Hepatocyte (in vitro differentiated cells): ENCODE measurements at regions not wholly inside any gene's neighbourhood (a gene's known extent, or its start where the extent isn't known, plus 50 kb on each side); places are given as distances from the start of the nearest gene placed in this dataset.

Source experiments
- EZH2phosphoT487 ChIP-seq: fragments of 200-600 bp; sonication (generic); IDR thresholded peaks from one replicate; pipeline ENCODE4 v1.6.1; 2018; ENCODE audit warnings: antibody characterized with exemption, mild to moderate bottlenecking, low read depth, moderate library complexity; ENCODE audit not compliant: unreplicated experiment, severe bottlenecking
- TF ChIP-seq, protein P1 (sequence below): fragments of 200-600 bp; sonication (generic); IDR thresholded peaks from 2 replicates; pipeline ENCODE4 v1.5.1; 2016; ENCODE audit warnings: antibody characterized with exemption, mild to moderate bottlenecking; ENCODE audit not compliant: poor library complexity

DNA sequence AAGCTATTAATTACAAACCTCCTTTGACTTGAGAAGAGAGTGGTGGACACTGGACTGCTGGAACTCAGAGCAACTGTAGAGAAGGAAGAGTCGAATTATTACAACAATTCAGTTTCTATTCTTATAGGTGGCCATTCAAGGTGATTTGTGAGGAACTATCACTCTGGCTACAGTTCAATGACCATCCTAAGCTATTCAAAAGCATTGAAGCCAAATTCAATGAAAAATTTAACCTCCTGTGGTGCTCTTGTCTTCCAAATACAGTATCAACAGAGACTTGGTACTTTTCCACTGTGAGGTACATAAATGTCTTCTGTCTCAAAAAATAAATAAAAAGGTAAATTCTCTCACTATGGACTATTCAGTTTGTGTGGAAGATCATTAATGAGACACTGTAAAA lies 513.3 kb upstream of the SEMA6D start:
- TF ChIP-seq, protein P1, sequence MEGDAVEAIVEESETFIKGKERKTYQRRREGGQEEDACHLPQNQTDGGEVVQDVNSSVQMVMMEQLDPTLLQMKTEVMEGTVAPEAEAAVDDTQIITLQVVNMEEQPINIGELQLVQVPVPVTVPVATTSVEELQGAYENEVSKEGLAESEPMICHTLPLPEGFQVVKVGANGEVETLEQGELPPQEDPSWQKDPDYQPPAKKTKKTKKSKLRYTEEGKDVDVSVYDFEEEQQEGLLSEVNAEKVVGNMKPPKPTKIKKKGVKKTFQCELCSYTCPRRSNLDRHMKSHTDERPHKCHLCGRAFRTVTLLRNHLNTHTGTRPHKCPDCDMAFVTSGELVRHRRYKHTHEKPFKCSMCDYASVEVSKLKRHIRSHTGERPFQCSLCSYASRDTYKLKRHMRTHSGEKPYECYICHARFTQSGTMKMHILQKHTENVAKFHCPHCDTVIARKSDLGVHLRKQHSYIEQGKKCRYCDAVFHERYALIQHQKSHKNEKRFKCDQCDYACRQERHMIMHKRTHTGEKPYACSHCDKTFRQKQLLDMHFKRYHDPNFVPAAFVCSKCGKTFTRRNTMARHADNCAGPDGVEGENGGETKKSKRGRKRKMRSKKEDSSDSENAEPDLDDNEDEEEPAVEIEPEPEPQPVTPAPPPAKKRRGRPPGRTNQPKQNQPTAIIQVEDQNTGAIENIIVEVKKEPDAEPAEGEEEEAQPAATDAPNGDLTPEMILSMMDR: no peak
- no peak for TF ChIP-seq EZH2phosphoT487
